Heart right ventricle (tissue), 16 donors: ENCODE measurements at regions not wholly inside any gene's neighbourhood (a gene's known extent, or its start where the extent isn't known, plus 50 kb on each side); places are given as distances from the start of the nearest gene placed in this dataset.

Experiments
- ATAC-seq, 8 donors: fragments of 200-7000 bp; cut with Tn5 transposase; one replicate each; pipeline ENCODE4 v1.9.1; 2020; ENCODE audit warnings: mild to moderate bottlenecking in 8 of 8, moderate library complexity in 8 of 8, moderate number of reproducible peaks in 1 of 8
- DNase-seq, 2 donors: peaks; one replicate each; pipeline ENCODE4 v3.0.0-alpha.2; 2020
- H3K27ac ChIP-seq, 10 donors: fragments of 200-600 bp; sonication (generic) in 2 of 10; one replicate each; pipeline versions ENCODE4 v1.5.0 to v1.8.0; 2020 to 2022; ENCODE audit warnings: mild to moderate bottlenecking in 3 of 10
- H3K27me3 ChIP-seq, 7 donors: fragments of 200-600 bp; one replicate each; pipeline ENCODE4 v1.8.0; 2021 to 2022; ENCODE audit warnings: mild to moderate bottlenecking in 2 of 7
- H3K36me3 ChIP-seq, 9 donors: fragments of 200-600 bp; sonication (generic) in 1 of 9; one replicate each; pipeline versions ENCODE4 v1.5.0 to v1.8.0; 2020 to 2022; ENCODE audit warnings: mild to moderate bottlenecking in 2 of 9
- H3K4me1 ChIP-seq, 9 donors: fragments of 200-600 bp; sonication (generic) in 1 of 9; one replicate each; pipeline versions ENCODE4 v1.5.0 to v1.8.0; 2020 to 2022; ENCODE audit warnings: mild to moderate bottlenecking in 4 of 9
- H3K4me3 ChIP-seq, 10 donors: fragments of 200-600 bp; sonication (generic) in 2 of 10; one replicate each; pipeline versions ENCODE4 v1.5.0 to v1.8.0; 2020 to 2022; ENCODE audit warnings: mild to moderate bottlenecking in 7 of 10, moderate library complexity in 2 of 10
- H3K9me3 ChIP-seq, 11 donors: fragments of 200-600 bp in 10 of 11; sonication (generic) in 2 of 11; one replicate each; pipeline versions ENCODE4 v1.5.0 to v1.8.0; 2013 to 2022; ENCODE audit warnings: mild to moderate bottlenecking in 2 of 11, control low read depth in 1 of 11, moderate library complexity in 1 of 11
- WGBS, 2 donors: extraction: QIAGEN DNeasy Blood & Tissue Kit; methylation state at CpG; one replicate each; pipeline ENCODE4 v1.1.7; 2013; ENCODE audit warnings: inconsistent platforms in 1 of 2; 5-methylcytosine and 5-hydroxymethylcytosine counted together
- intact Hi-C, 10 donors: fragments of 100-400 bp; cut with DNase I; formaldehyde crosslinking; loops; one replicate each; pipeline versions ENCODE4 v1.11.1 to v1.14.2; 2022
- TF ChIP-seq, protein P1 (sequence below), 9 donors: fragments of 200-600 bp; sonication (generic) in 2 of 9; IDR thresholded peaks; one replicate each; pipeline versions ENCODE4 v1.5.0 to v1.8.0; 2021 to 2022; ENCODE audit warnings: antibody characterized with exemption in 9 of 9, mild to moderate bottlenecking in 5 of 9, moderate library complexity in 1 of 9
- donor health status: Arrhythmogenic right ventricular cardiomyopathy.
- donor health status: ischemic (EF 13 %, LVEDD 7.1; RV severe dilation, severe dysfunction).
- donor health status: healthy with polysubstance abuse.
- donor health status: DM: no; HTN: yes; CAD: no.
- donor health status: DM: no; HTN: no; CAD: no.
- donor health status: ischemic (EF 25% LVEDD 6.9; RV normal size, moderate dysfunction).
- donor health status: ischemic (EF 25% LVEDD 5.7; RV mildly dilated, moderate dysfunction).
- donor health status: healthy.
- donor health status: DM: yes; HTN: yes; CAD: no.
- donor health status: Ischemic cardiomyopathy.
- donor health status: ischemic (EF 35%, LVEDD 5.7; RV mildly dilated, moderate dysfunction).
- donor health status: nonischemic (EF 11% LVEDD 7.7; RV severe dilation, severe dysfunction).
- donor health status: DM: yes; HTN: yes; CAD: no.
- donor health status: PGD.
- donor health status: ischemic (EF 29% LVEDD 5.4; RV normal size, mild dysfunction).
- donor health status: nonischemic (EF 23%, LVEDD 6.1; RV moderate dilation, normal function).

DNA sequence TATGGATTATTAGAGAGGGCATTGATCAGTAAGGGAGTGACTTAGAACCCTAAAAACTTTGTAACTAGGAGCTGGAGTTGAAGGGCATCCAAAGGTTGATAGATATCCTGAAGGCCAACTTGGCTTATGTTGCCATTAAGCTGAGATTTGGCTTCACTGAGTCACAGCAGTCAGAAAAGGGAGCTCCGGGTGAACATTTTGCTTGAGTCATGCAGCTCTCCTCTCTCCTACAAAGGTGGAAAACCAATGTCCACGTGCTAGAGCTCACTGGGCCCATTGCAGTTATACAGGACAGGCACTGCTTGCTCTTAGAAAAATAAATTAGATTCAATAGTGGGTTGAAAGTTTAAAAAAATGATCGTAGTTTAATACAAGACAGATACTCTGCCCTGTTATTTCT lies 87.3 kb upstream of the LRIG3 start:
- intact Hi-C loops = no loop called here
- ATAC-seq (no peak), DNase-seq (no peak)
- H3K4me3 ChIP-seq = no peak overlapping the region
- no peaks in the 10 kb centered on the region for H3K36me3 ChIP-seq
- WGBS, 2 donors = 79 to 86% methylated on average over 3 of the region's 3 CpGs
- no peak overlapping the region for H3K27ac ChIP-seq
- no peaks in the 10 kb centered on the region for H3K27me3 ChIP-seq
- TF ChIP-seq, protein P1, sequence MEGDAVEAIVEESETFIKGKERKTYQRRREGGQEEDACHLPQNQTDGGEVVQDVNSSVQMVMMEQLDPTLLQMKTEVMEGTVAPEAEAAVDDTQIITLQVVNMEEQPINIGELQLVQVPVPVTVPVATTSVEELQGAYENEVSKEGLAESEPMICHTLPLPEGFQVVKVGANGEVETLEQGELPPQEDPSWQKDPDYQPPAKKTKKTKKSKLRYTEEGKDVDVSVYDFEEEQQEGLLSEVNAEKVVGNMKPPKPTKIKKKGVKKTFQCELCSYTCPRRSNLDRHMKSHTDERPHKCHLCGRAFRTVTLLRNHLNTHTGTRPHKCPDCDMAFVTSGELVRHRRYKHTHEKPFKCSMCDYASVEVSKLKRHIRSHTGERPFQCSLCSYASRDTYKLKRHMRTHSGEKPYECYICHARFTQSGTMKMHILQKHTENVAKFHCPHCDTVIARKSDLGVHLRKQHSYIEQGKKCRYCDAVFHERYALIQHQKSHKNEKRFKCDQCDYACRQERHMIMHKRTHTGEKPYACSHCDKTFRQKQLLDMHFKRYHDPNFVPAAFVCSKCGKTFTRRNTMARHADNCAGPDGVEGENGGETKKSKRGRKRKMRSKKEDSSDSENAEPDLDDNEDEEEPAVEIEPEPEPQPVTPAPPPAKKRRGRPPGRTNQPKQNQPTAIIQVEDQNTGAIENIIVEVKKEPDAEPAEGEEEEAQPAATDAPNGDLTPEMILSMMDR (IDR thresholded peaks at IDR 0.05) = no peak
- H3K9me3 ChIP-seq = no peaks in the 10 kb centered on the region
- peaks cover 0 to 3% (median 0%) of the 10 kb centered on the region in 9 donors for H3K4me1 ChIP-seq

DNA sequence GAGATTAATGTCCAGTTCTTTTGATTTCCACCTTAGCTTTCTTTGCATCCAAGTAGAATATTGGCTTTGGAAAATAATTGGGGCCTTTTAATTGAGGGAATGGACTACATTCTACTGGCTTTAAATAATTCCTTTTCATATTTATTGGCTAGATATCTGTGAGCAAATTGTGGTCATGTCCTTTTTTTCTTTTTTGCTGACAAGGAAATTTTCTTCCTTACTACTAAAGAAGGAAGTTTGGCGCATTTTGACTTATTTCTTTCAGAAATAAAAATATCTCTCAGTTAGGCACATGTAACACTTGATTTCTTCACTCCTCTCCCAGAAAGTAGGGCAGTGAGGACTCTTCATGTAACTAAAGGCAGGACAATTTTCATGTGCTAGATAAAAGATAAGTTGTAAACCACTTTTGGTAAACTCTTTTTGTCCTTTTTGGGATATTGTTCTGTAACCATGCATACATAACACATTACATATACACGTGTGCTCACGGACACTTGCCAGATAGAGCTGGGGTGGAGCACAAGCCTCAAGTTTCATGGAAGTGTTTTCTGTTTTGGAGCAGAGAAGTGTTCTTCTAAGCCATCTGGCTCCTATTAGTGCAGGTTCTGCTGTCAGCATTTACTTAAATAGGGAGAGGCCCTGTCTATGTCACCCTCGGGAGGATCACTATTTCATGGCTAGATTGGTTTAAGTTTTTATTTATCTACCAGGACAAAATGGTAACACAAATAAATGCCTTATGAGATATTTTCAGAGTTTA lies 85.1 kb upstream of the LRIG3 start:
- Histone ChIP-seq H3K27me3 (no peaks in the 10 kb centered on the region), H3K9me3 (no peaks in the 10 kb centered on the region), H3K4me3 (no peak overlapping the region), H3K36me3 (no peaks in the 10 kb centered on the region), H3K4me1 (peaks cover 0 to 3% (median 0%) of the 10 kb centered on the region in 9 donors), H3K27ac (no peak overlapping the region)
- 65 to 68% methylated on average over 4 of the region's 4 CpGs for WGBS, 2 donors
- intact Hi-C loops = no loop called here
- peak in 1 of 8 donors; percentile 27 for ATAC-seq
- TF ChIP-seq, protein P1 (IDR thresholded peaks at IDR 0.05) = no peak
- no peak for DNase-seq

DNA sequence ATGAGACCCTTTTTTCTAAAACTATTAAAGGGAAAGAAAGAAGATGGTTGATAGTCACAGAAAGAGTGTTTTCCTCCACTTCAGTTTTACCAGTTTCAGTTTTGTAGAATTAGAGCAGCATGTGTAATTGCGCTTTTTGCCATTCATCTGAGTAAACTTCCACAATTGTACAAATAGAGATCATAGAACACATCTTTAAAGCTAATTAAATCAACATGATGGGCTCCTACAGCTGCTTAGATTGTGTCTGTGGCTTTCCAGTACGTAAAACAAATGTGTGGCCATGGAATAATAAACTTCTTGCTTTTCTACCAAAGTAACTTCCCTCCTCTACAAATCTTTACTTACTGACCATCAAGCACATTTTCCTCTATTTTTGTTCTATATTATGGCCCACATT lies 84.2 kb upstream of the LRIG3 start:
- intact Hi-C loops = no loop called here
- no peaks in the 10 kb centered on the region for H3K9me3 ChIP-seq
- 91 to 92% methylated on average over 2 of the region's 2 CpGs for WGBS, 2 donors
- no peak for ATAC-seq
- TF ChIP-seq, protein P1 (IDR thresholded peaks at IDR 0.05) = no peak
- H3K36me3 ChIP-seq = no peaks in the 10 kb centered on the region
- peaks cover 0 to 3% (median 0%) of the 10 kb centered on the region in 9 donors for H3K4me1 ChIP-seq
- DNase-seq = no peak
- H3K27ac ChIP-seq = no peak overlapping the region
- no peaks in the 10 kb centered on the region for H3K27me3 ChIP-seq
- H3K4me3 ChIP-seq = no peak overlapping the region

DNA sequence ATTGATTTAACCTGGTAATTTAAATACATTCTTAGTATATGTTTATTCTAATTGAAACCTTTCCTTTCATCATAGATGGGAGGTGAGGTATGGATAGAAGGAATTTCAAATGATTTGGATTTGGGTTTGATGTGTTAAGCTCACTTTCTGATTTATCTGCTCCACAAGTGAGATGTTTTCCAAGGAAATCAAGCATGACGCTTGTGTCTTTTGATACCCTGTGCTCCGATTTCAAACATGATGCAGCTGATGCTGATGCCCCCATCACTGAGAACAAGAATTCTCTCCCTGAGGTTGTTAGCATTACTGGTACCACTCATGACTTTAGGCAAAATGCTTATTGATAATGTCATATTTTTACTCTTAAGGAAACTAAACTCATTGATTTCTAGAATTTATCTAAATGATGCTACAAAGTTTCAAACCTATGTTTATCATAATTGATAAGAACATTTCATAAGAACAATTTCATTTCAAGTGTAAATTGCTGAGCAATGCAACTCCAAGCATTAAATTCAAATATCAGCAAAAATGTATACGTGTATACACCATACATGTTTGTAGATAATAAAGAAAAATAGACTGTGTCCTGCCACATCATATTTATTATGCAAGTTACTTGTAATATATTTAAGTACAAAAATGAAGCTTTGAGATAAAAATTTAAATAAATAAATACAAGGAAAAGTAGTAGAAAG lies 75.5 kb upstream of the LRIG3 start:
- H3K4me1 ChIP-seq = no peaks in the 10 kb centered on the region
- TF ChIP-seq, protein P1 (IDR thresholded peaks at IDR 0.05) = no peak
- H3K9me3 ChIP-seq = no peaks in the 10 kb centered on the region
- H3K4me3 ChIP-seq = no peak overlapping the region
- H3K27ac ChIP-seq = no peak overlapping the region
- ATAC-seq = no peak
- no peaks in the 10 kb centered on the region for H3K27me3 ChIP-seq
- intact Hi-C loops = no loop called here
- no peak for DNase-seq
- no peaks in the 10 kb centered on the region for H3K36me3 ChIP-seq
- 91 to 92% methylated on average over 3 of the region's 3 CpGs for WGBS, 2 donors
